ENCODE measurements at regions not wholly inside any gene's neighbourhood (a gene's known extent, or its start where the extent isn't known, plus 50 kb on each side); places are given as distances from the start of the nearest gene placed in this dataset.
A peak's percentile ranks its signal among the peaks of the same experiment; 100 is the strongest.

- DNase-seq (ENCODE audit: low spot score) (no peak), ATAC-seq (ENCODE audit: insufficient number of reproducible peaks, low FRiP score, low read depth) (no peak)
- no peaks in the 10 kb centered on the region for H3K27me3 ChIP-seq (replicated peaks; ENCODE audit: insufficient read depth)
- no peak overlapping the region for H3K27ac ChIP-seq
- H3K9me3 ChIP-seq, result peaks cover 35% of the 10 kb centered on the region
- TF ChIP-seq, protein P1, sequence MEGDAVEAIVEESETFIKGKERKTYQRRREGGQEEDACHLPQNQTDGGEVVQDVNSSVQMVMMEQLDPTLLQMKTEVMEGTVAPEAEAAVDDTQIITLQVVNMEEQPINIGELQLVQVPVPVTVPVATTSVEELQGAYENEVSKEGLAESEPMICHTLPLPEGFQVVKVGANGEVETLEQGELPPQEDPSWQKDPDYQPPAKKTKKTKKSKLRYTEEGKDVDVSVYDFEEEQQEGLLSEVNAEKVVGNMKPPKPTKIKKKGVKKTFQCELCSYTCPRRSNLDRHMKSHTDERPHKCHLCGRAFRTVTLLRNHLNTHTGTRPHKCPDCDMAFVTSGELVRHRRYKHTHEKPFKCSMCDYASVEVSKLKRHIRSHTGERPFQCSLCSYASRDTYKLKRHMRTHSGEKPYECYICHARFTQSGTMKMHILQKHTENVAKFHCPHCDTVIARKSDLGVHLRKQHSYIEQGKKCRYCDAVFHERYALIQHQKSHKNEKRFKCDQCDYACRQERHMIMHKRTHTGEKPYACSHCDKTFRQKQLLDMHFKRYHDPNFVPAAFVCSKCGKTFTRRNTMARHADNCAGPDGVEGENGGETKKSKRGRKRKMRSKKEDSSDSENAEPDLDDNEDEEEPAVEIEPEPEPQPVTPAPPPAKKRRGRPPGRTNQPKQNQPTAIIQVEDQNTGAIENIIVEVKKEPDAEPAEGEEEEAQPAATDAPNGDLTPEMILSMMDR (IDR thresholded peaks at IDR 0.05), result no peak
- H3K36me3 ChIP-seq, result no peaks in the 10 kb centered on the region
- H3K4me3 ChIP-seq, result no peak overlapping the region
- peaks cover 0 to 6% of the 10 kb centered on the region in 2 donors for H3K4me1 ChIP-seq (ENCODE audit: control insufficient read depth in 1 of 2, low read depth in 2 of 2)
These were observed 107.6 kb downstream of the C9orf50 start for GRCh38 chr9:129513282-129513681.

GRCh38 chr9:129511285-129511900 is 109.5 kb downstream of the C9orf50 start:
- Histone ChIP-seq H3K4me1 (ENCODE audit: control insufficient read depth in 1 of 2, low read depth in 2 of 2) (peaks cover 4 to 13% of the 10 kb centered on the region in 2 donors), H3K9me3 (peaks cover 30% of the 10 kb centered on the region), H3K4me3 (no peak overlapping the region), H3K36me3 (no peaks in the 10 kb centered on the region), H3K27ac (no peak overlapping the region), H3K27me3 (replicated peaks; ENCODE audit: insufficient read depth) (no peaks in the 10 kb centered on the region)
- ATAC-seq (ENCODE audit: insufficient number of reproducible peaks, low FRiP score, low read depth) (no peak), DNase-seq (ENCODE audit: low spot score) (no peak)
- TF ChIP-seq, protein P1 (IDR thresholded peaks at IDR 0.05), result no peak

GRCh38 chr9:129509533-129509928 is 111.4 kb downstream of the C9orf50 start:
- H3K4me3 ChIP-seq, result no peak overlapping the region
- H3K27ac ChIP-seq, result peak overlapping the region in 1 of 2 donors; percentile 30
- peaks cover 30% of the 10 kb centered on the region for H3K9me3 ChIP-seq
- peak; percentile 83 for ATAC-seq (ENCODE audit: insufficient number of reproducible peaks, low FRiP score, low read depth)
- peaks cover 4 to 13% of the 10 kb centered on the region in 2 donors for H3K4me1 ChIP-seq (ENCODE audit: control insufficient read depth in 1 of 2, low read depth in 2 of 2)
- no peaks in the 10 kb centered on the region for H3K27me3 ChIP-seq (replicated peaks; ENCODE audit: insufficient read depth)
- no peak for DNase-seq (ENCODE audit: low spot score)
- TF ChIP-seq, protein P1 (IDR thresholded peaks at IDR 0.05), result no peak
- H3K36me3 ChIP-seq, result no peaks in the 10 kb centered on the region

DNA sequence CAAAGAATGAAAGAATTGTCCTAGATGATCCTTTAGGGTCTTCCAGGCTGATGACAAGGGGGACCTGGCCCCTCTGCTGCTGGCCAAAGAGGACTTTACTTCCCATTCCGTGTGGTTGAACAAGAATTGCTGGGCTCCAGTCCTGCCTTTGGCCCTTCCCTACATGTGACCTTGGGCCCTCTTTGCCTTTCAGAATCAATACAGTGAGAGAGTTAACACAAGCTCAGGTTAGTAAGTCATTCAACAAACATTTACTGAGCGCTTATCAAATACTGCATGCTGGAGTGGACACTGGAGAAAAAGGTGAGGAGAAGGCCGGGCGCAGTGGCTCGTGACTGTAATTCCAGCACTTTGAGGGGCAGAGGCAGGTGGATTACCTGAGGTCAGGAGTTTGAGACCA is 113.1 kb downstream of the C9orf50 start:
- Histone ChIP-seq H3K9me3 (peaks cover 20% of the 10 kb centered on the region), H3K36me3 (peaks cover 6% of the 10 kb centered on the region), H3K4me3 (no peak overlapping the region), H3K27me3 (replicated peaks; ENCODE audit: insufficient read depth) (no peaks in the 10 kb centered on the region), H3K27ac (no peak overlapping the region), H3K4me1 (ENCODE audit: control insufficient read depth in 1 of 2, low read depth in 2 of 2) (peaks cover 4 to 13% of the 10 kb centered on the region in 2 donors)
- DNase-seq (ENCODE audit: low spot score), result no peak
- TF ChIP-seq, protein P1 (IDR thresholded peaks at IDR 0.05), result no peak
- no peak for ATAC-seq (ENCODE audit: insufficient number of reproducible peaks, low FRiP score, low read depth)

DNA sequence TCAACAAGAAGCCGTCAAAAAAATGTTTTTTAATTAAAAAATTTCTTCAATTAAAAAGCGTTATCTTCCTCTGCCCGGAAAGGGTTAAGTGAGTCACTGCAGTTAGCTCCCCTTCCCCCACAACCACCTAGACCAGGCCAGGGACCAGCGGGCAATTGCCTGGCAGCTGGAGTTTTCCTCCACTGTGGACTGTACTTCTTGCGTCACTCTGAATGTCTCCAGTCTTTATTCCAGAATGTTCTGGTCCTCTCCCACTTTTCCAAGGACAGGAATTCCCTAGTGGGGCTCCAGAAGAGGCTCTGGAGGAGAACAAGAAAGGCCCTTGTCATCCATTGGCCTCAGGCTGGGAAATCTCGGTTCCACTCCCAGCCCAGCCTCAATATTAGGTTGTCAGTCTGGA is 114.0 kb downstream of the C9orf50 start:
- Histone ChIP-seq H3K4me1 (ENCODE audit: control insufficient read depth in 1 of 2, low read depth in 2 of 2) (peaks cover 4 to 13% of the 10 kb centered on the region in 2 donors), H3K9me3 (peaks cover 18% of the 10 kb centered on the region), H3K36me3 (peaks cover 6% of the 10 kb centered on the region), H3K4me3 (no peak overlapping the region), H3K27ac (peak overlapping the region in 1 of 2 donors; percentile 10), H3K27me3 (replicated peaks; ENCODE audit: insufficient read depth) (no peaks in the 10 kb centered on the region)
- ATAC-seq (ENCODE audit: insufficient number of reproducible peaks, low FRiP score, low read depth), result no peak
- TF ChIP-seq, protein P1 (IDR thresholded peaks at IDR 0.05), result no peak
- no peak for DNase-seq (ENCODE audit: low spot score)
